WTC11 (cell line): ENCODE measurements at regions not wholly inside any gene's neighbourhood (a gene's known extent, or its start where the extent isn't known, plus 50 kb on each side); places are given as distances from the start of the nearest gene placed in this dataset.

Experiments used
- CTCF ChIP-seq: fragments of 200-600 bp; IDR thresholded peaks from 2 replicates; pipeline ENCODE4 v1.8.0; 2022; ENCODE audit warnings: antibody characterized with exemption
- KAT7 ChIP-seq: sonication (generic); formaldehyde crosslinking; IDR thresholded peaks from 2 replicates; pipeline ENCODE4 v1.8.1; 2023; ENCODE audit warnings: missing genetic modification reagents, mild to moderate bottlenecking, borderline replicate concordance
- NR1H2 ChIP-seq: sonication (generic); formaldehyde crosslinking; IDR thresholded peaks from 2 replicates; pipeline ENCODE4 v1.9.0; 2021; ENCODE audit warnings: mild to moderate bottlenecking, moderate library complexity, missing genetic modification reagents

- no peak for TF ChIP-seq KAT7 (CRISPR knock-in tag)
- TF ChIP-seq NR1H2 (CRISPR knock-in tag): no peak
- no peak for TF ChIP-seq CTCF
These were observed 545.0 kb downstream of the ZPLD1 start for GRCh38 chr3:102979682-102980354.
